HEK293 (cell line): ENCODE measurements at regions not wholly inside any gene's neighbourhood (a gene's known extent, or its start where the extent isn't known, plus 50 kb on each side); places are given as distances from the start of the nearest gene placed in this dataset.

Experiments
- REST ChIP-seq: fragments of 450-650 bp; formaldehyde crosslinking; IDR thresholded peaks from 2 replicates; pipeline ENCODE4 v1.5.1; 2016; ENCODE audit warnings: missing biosample characterization, missing genetic modification characterization
- ZBTB20 ChIP-seq: fragments of 450-650 bp; formaldehyde crosslinking; IDR thresholded peaks from 2 replicates; pipeline ENCODE4 v1.5.1; 2016; ENCODE audit warnings: missing biosample characterization, missing genetic modification characterization
- ZBTB8A ChIP-seq: fragments of 450-650 bp; formaldehyde crosslinking; IDR thresholded peaks from 2 replicates; pipeline ENCODE4 v1.5.1; 2016; ENCODE audit warnings: missing biosample characterization, missing genetic modification characterization
- ZNF184 ChIP-seq: fragments of 450-650 bp; IDR thresholded peaks from 2 replicates; pipeline ENCODE4 v1.5.1; 2018; ENCODE audit warnings: missing biosample characterization, mild to moderate bottlenecking, missing genetic modification characterization
- ZNF48 ChIP-seq: fragments of 450-650 bp; formaldehyde crosslinking; IDR thresholded peaks from 2 replicates; pipeline ENCODE4 v1.5.1; 2016; ENCODE audit warnings: missing biosample characterization, missing genetic modification characterization
- ZNF660 ChIP-seq: fragments of 450-650 bp; IDR thresholded peaks from 2 replicates; pipeline ENCODE4 v1.5.1; 2018; ENCODE audit warnings: missing biosample characterization, mild to moderate bottlenecking, missing genetic modification characterization
- ZNF677 ChIP-seq: fragments of 450-650 bp; IDR thresholded peaks from 2 replicates; pipeline ENCODE4 v1.5.0; 2018; ENCODE audit warnings: missing biosample characterization, mild to moderate bottlenecking, missing genetic modification characterization, moderate library complexity
- ZNF707 ChIP-seq: fragments of 450-650 bp; formaldehyde crosslinking; IDR thresholded peaks from 2 replicates; pipeline ENCODE4 v1.5.1; 2016; ENCODE audit warnings: missing biosample characterization, missing genetic modification characterization
- TF ChIP-seq, protein P1 (sequence below): fragments of 450-650 bp; formaldehyde crosslinking; IDR thresholded peaks from 2 replicates; pipeline ENCODE4 v1.5.1; 2016; ENCODE audit warnings: missing biosample characterization, missing genetic modification characterization
- TF ChIP-seq, protein P2 (sequence below): fragments of 450-650 bp; formaldehyde crosslinking; IDR thresholded peaks from 2 replicates; pipeline ENCODE4 v1.5.1; 2017; ENCODE audit warnings: missing biosample characterization, mild to moderate bottlenecking, missing genetic modification characterization, moderate library complexity

DNA sequence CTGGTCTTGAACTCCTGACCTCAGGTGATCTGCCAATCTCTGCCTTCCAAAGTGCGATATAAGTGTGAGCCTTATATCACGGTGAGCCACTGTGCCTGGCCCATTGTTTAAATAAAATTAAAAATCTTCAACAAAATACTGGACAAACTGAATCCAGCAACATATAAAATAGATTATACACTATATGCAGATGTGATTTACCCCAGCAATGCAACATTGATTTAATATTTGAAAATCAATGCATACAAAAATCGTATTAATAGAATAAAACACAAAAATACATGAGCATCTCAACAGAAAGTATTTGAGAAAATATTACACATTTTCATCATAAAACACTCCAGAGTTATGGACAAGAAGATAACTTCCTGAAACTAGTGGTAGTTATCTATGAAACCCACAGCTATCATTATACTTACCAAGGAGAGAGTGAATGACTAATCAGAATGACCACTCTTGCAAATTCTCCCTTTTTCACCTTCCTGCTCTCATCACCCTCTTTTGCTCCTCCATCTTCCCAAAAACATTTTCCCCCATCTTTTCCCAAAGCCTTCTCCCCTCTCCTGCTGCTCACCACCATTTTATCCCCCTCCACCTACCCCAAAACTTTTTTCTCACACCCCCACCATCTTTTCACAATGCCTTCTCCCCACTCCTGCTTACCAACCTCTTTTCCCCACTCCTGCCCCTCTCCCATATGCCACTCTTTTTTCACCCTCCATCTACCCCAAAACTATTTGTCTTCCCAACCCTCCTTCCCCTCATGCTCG lies 122.1 kb upstream of the VPREB1 start:
- no peak for TF ChIP-seq ZNF48
- TF ChIP-seq ZBTB20: no peak
- TF ChIP-seq, protein P1, sequence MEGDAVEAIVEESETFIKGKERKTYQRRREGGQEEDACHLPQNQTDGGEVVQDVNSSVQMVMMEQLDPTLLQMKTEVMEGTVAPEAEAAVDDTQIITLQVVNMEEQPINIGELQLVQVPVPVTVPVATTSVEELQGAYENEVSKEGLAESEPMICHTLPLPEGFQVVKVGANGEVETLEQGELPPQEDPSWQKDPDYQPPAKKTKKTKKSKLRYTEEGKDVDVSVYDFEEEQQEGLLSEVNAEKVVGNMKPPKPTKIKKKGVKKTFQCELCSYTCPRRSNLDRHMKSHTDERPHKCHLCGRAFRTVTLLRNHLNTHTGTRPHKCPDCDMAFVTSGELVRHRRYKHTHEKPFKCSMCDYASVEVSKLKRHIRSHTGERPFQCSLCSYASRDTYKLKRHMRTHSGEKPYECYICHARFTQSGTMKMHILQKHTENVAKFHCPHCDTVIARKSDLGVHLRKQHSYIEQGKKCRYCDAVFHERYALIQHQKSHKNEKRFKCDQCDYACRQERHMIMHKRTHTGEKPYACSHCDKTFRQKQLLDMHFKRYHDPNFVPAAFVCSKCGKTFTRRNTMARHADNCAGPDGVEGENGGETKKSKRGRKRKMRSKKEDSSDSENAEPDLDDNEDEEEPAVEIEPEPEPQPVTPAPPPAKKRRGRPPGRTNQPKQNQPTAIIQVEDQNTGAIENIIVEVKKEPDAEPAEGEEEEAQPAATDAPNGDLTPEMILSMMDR (tag by site-specific recombination): no peak
- no peak for TF ChIP-seq ZNF660
- TF ChIP-seq, protein P2, sequence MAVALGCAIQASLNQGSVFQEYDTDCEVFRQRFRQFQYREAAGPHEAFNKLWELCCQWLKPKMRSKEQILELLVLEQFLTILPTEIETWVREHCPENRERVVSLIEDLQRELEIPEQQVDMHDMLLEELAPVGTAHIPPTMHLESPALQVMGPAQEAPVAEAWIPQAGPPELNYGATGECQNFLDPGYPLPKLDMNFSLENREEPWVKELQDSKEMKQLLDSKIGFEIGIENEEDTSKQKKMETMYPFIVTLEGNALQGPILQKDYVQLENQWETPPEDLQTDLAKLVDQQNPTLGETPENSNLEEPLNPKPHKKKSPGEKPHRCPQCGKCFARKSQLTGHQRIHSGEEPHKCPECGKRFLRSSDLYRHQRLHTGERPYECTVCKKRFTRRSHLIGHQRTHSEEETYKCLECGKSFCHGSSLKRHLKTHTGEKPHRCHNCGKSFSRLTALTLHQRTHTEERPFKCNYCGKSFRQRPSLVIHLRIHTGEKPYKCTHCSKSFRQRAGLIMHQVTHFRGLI (tag by site-specific recombination): no peak
- no peak for TF ChIP-seq ZBTB8A (tag by site-specific recombination)
- TF ChIP-seq ZNF184 (tag by site-specific recombination): no peak
- TF ChIP-seq ZNF677: no peak
- no peak for TF ChIP-seq REST
- no peak for TF ChIP-seq ZNF707
